Smooth muscle cell (in vitro differentiated cells): ENCODE measurements at regions not wholly inside any gene's neighbourhood (a gene's known extent, or its start where the extent isn't known, plus 50 kb on each side); places are given as distances from the start of the nearest gene placed in this dataset.
A peak's percentile ranks its signal among the peaks of the same experiment; 100 is the strongest.

Experiments
- DNase-seq: peaks from one replicate; lab custom pipeline; 2025; ENCODE audit not compliant: unreplicated experiment; lab: John Stamatoyannopoulos, UW
- H2AFZ ChIP-seq: fragments of 200-600 bp; sonication (generic); 2 replicates; pipeline ENCODE4 v1.6.0; 2016; ENCODE audit warnings: antibody characterized with exemption, low read depth, mild to moderate bottlenecking
- H3F3A ChIP-seq: fragments of 200-600 bp; sonication (generic); 2 replicates; pipeline ENCODE4 v1.6.0; 2017; ENCODE audit warnings: antibody characterized with exemption, low read depth
- H3K27ac ChIP-seq: fragments of 200-600 bp; sonication (generic); 2 replicates; pipeline ENCODE4 v1.5.1; 2016; ENCODE audit warnings: low read depth, mild to moderate bottlenecking
- H3K27me3 ChIP-seq: fragments of 200-600 bp; sonication (generic); 2 replicates; pipeline ENCODE4 v1.6.1; 2016; ENCODE audit warnings: low read depth, mild to moderate bottlenecking
- H3K36me3 ChIP-seq: fragments of 200-600 bp; sonication (generic); 2 replicates; pipeline ENCODE4 v1.5.1; 2016; ENCODE audit warnings: low read depth
- H3K4me1 ChIP-seq: fragments of 200-600 bp; sonication (generic); 2 replicates; pipeline ENCODE4 v1.5.1; 2016; ENCODE audit warnings: low read depth
- H3K4me2 ChIP-seq: fragments of 200-600 bp; sonication (generic); 2 replicates; pipeline ENCODE4 v1.6.0; 2016; ENCODE audit warnings: mild to moderate bottlenecking
- H3K4me3 ChIP-seq: fragments of 200-600 bp; sonication (generic); 2 replicates; pipeline ENCODE4 v1.5.1; 2016; ENCODE audit warnings: mild to moderate bottlenecking
- H3K79me2 ChIP-seq: fragments of 200-600 bp; sonication (generic); 2 replicates; pipeline ENCODE4 v1.6.0; 2016; ENCODE audit warnings: low read depth, mild to moderate bottlenecking
- H3K9ac ChIP-seq: fragments of 200-600 bp; sonication (generic); 2 replicates; pipeline ENCODE4 v1.6.0; 2016; ENCODE audit warnings: low read depth
- H3K9me3 ChIP-seq: fragments of 200-600 bp; sonication (generic); replicated peaks from 2 replicates; pipeline ENCODE4 v1.5.1; 2016; ENCODE audit warnings: low read depth
- H4K20me1 ChIP-seq: fragments of 200-600 bp; sonication (generic); 2 replicates; pipeline ENCODE4 v1.6.0; 2016; ENCODE audit warnings: low read depth
- WGBS: methylation state at CpG from one replicate; pipeline ENCODE4 v1.1.7; 2016; ENCODE audit warnings: low lambda C conversion rate; 5-methylcytosine and 5-hydroxymethylcytosine counted together
- TF ChIP-seq, protein P1 (sequence below): fragments of 200-600 bp; sonication (generic); IDR thresholded peaks from 2 replicates; pipeline ENCODE4 v1.5.1; 2017; ENCODE audit warnings: borderline replicate concordance, mild to moderate bottlenecking, antibody characterized with exemption; ENCODE audit not compliant: insufficient read depth, poor library complexity, severe bottlenecking

DNA sequence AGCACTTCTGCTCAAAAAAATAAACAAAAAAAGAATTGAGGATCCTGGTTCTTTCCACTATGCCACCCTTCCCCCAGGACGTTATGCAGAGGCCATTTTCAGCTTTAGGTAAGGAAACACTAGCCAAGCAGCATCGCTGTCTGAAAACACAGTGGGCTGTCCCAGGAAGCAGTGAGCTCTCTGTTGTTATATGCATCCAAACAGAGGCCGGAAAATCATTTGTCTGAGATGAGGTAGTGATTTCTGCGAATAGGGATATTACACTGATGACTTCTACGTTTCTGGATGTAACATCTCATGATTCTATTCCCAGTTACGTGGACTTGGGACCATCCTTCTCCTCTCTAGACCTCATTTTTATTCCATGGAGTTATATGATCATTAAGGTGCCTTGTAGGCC lies 137.2 kb downstream of the OMA1 start:
- 72% methylated on average over 6 of the region's 6 CpGs for WGBS
- peak overlapping the region; percentile 13 for H3K9ac ChIP-seq
- no peak overlapping the region for H3K4me2 ChIP-seq
- H4K20me1 ChIP-seq, result no peaks in the 10 kb centered on the region
- peaks cover 35% of the 10 kb centered on the region for H3K4me1 ChIP-seq
- peak overlapping the region; percentile 95 for H3K27ac ChIP-seq
- no peaks in the 10 kb centered on the region for H3K27me3 ChIP-seq
- no peak overlapping the region for H2AFZ ChIP-seq
- no peaks in the 10 kb centered on the region for H3K36me3 ChIP-seq
- no peaks in the 10 kb centered on the region for H3K9me3 ChIP-seq
- TF ChIP-seq, protein P1, sequence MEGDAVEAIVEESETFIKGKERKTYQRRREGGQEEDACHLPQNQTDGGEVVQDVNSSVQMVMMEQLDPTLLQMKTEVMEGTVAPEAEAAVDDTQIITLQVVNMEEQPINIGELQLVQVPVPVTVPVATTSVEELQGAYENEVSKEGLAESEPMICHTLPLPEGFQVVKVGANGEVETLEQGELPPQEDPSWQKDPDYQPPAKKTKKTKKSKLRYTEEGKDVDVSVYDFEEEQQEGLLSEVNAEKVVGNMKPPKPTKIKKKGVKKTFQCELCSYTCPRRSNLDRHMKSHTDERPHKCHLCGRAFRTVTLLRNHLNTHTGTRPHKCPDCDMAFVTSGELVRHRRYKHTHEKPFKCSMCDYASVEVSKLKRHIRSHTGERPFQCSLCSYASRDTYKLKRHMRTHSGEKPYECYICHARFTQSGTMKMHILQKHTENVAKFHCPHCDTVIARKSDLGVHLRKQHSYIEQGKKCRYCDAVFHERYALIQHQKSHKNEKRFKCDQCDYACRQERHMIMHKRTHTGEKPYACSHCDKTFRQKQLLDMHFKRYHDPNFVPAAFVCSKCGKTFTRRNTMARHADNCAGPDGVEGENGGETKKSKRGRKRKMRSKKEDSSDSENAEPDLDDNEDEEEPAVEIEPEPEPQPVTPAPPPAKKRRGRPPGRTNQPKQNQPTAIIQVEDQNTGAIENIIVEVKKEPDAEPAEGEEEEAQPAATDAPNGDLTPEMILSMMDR, result no peak
- no peak for DNase-seq
- peaks cover 6% of the 10 kb centered on the region for H3F3A ChIP-seq
- no peak overlapping the region for H3K4me3 ChIP-seq
- H3K79me2 ChIP-seq, result no peaks in the 10 kb centered on the region

DNA sequence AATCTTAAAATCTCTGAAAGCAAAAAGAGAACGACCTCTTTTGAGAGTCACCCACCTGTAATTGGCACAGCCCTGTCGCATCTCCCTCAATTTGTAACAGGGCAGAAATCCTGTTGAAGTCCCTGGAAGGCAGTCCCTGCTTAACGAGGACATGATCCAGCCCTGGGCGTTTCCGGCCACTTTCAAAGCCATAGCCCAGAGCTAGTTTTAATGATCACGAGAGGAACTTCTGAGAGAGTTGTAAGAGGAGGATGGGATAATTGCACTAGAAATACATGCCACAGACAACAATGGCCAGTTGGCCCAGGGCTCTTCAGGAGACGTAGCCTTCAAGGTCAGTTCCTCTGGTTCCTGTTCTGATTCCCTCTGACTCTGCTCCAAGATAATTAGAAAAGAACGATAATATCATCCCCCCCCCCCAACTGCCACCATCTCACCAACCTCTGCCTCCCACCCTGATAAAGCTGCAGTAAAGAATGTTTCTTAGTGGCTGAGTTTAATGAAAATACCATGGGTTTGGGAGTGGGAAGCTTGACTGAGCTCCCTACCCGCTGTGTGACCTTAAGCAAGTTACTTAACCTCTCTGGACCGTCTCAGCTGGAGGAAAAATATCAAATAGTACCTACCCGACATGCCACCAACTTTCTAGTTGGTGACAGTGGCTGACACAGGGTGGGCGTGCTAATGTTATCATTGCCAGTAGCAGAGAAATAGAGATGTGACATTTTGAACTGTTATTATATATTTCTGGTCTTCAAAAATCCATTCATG lies 140.0 kb downstream of the OMA1 start:
- Histone ChIP-seq H3K36me3 (no peaks in the 10 kb centered on the region), H3K27me3 (no peaks in the 10 kb centered on the region), H3K4me3 (no peak overlapping the region), H2AFZ (no peak overlapping the region), H4K20me1 (no peaks in the 10 kb centered on the region), H3K9ac (no peak overlapping the region), H3K27ac (no peak overlapping the region), H3F3A (peaks cover 6% of the 10 kb centered on the region), H3K4me2 (no peak overlapping the region), H3K79me2 (no peaks in the 10 kb centered on the region), H3K9me3 (no peaks in the 10 kb centered on the region), H3K4me1 (peaks cover 21% of the 10 kb centered on the region)
- 46% methylated on average over 12 of the region's 12 CpGs for WGBS
- TF ChIP-seq, protein P1, result no peak
- no peak for DNase-seq

DNA sequence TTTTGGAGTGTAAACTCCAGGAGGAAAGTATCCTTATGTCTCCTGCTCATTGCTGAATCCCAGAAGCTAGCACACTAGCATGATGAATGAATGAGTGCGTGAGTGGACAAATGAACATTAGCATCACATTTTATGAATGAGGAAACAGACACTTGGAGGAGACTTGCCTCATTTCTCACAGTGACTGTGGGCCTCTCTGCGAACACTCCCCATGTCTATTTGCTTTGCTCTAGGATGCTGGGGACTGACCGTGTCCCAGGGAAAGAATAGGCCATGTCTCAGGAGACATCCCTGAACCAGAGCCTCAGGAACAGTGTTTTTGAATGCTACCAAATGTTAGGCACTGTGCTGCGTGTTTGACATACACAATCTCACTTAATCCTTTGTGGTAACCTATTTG lies 140.9 kb downstream of the OMA1 start:
- Histone ChIP-seq H3K79me2 (no peaks in the 10 kb centered on the region), H3K4me2 (no peak overlapping the region)

More for the DNA sequence above, 140.9 kb downstream of the OMA1 start:
- TF ChIP-seq, protein P1, result no peak
- Histone ChIP-seq H3K27me3 (no peaks in the 10 kb centered on the region), H3K9me3 (no peaks in the 10 kb centered on the region), H3K4me3 (no peak overlapping the region), H2AFZ (no peak overlapping the region), H3K9ac (no peak overlapping the region), H3K4me1 (peaks cover 17% of the 10 kb centered on the region), H4K20me1 (no peaks in the 10 kb centered on the region), H3K27ac (no peak overlapping the region), H3F3A (peaks cover 4% of the 10 kb centered on the region), H3K36me3 (no peaks in the 10 kb centered on the region)
- DNase-seq, result no peak
- WGBS, result 91% methylated on average over 4 of the region's 4 CpGs
